GM23338 (cell line): ENCODE measurements at regions not wholly inside any gene's neighbourhood (a gene's known extent, or its start where the extent isn't known, plus 50 kb on each side); places are given as distances from the start of the nearest gene placed in this dataset.

Experiments used
- ATAC-seq: fragments of 200-7000 bp; cut with Tn5 transposase; 3 replicates; pipeline ENCODE4 v1.9.1; 2020
- DNase-seq: peaks from one replicate; pipeline ENCODE4 v3.0.0-alpha.2; 2015; ENCODE audit warnings: low spot score
- H2AFZ ChIP-seq: fragments of 200-600 bp; sonication (generic); 2 replicates; pipeline ENCODE4 v1.8.0; 2016; ENCODE audit warnings: antibody characterized with exemption, mild to moderate bottlenecking, moderate library complexity
- H3F3A ChIP-seq: fragments of 200-600 bp; sonication (generic); replicated peaks from 2 replicates; pipeline ENCODE4 v1.8.0; 2017; ENCODE audit warnings: antibody characterized with exemption, mixed run types, low read depth
- H3K27ac ChIP-seq: fragments of 200-600 bp; sonication (generic); 2 replicates; pipeline ENCODE4 v1.6.1; 2016; ENCODE audit warnings: low read depth
- H3K27me3 ChIP-seq: fragments of 200-600 bp; sonication (generic); 2 replicates; pipeline ENCODE4 v1.8.0; 2016; ENCODE audit warnings: mild to moderate bottlenecking, mixed run types, moderate library complexity; ENCODE audit not compliant: insufficient read depth
- H3K36me3 ChIP-seq: fragments of 200-600 bp; sonication (generic); 2 replicates; pipeline ENCODE4 v1.8.0; 2016; ENCODE audit warnings: mild to moderate bottlenecking; ENCODE audit not compliant: insufficient read depth
- H3K4me1 ChIP-seq: fragments of 200-600 bp; sonication (generic); 2 replicates; pipeline ENCODE4 v1.8.0; 2016; ENCODE audit warnings: mild to moderate bottlenecking, moderate library complexity; ENCODE audit not compliant: insufficient read depth
- H3K4me2 ChIP-seq: fragments of 200-600 bp; sonication (generic); 2 replicates; pipeline ENCODE4 v1.7.1; 2017; ENCODE audit warnings: mixed run types
- H3K4me3 ChIP-seq: fragments of 200-600 bp; sonication (generic); 2 replicates; pipeline ENCODE4 v1.6.1; 2016; ENCODE audit warnings: mixed run types
- H3K79me2 ChIP-seq: fragments of 200-600 bp; sonication (generic); replicated peaks from 2 replicates; pipeline ENCODE4 v1.8.0; 2017; ENCODE audit warnings: mild to moderate bottlenecking; ENCODE audit not compliant: insufficient read depth
- H3K9me2 ChIP-seq: fragments of 200-600 bp; sonication (generic); 2 replicates; pipeline ENCODE4 v1.8.0; 2017; ENCODE audit not compliant: insufficient read depth
- H4K20me1 ChIP-seq: fragments of 200-600 bp; sonication (generic); replicated peaks from 2 replicates; pipeline ENCODE4 v1.8.0; 2017; ENCODE audit warnings: mild to moderate bottlenecking; ENCODE audit not compliant: insufficient read depth
- H3K27ac Mint-ChIP-seq: 2 replicates; pipeline ENCODE4 v1.8.0; 2020; ENCODE audit warnings: inconsistent platforms, mild to moderate bottlenecking, moderate library complexity, mixed read lengths
- H3K27me3 Mint-ChIP-seq: 3 replicates; pipeline ENCODE4 v1.8.0; 2022; ENCODE audit warnings: low read depth, mild to moderate bottlenecking, moderate library complexity, mixed read lengths, inconsistent platforms; ENCODE audit not compliant: insufficient read depth, poor library complexity
- H3K36me3 Mint-ChIP-seq: 3 replicates; pipeline ENCODE4 v1.8.0; 2021; ENCODE audit warnings: low read depth, mild to moderate bottlenecking, inconsistent platforms, moderate library complexity, mixed read lengths
- H3K4me1 Mint-ChIP-seq: 3 replicates; pipeline ENCODE4 v1.8.0; 2020; ENCODE audit warnings: mild to moderate bottlenecking, inconsistent platforms, mixed read lengths
- H3K4me3 Mint-ChIP-seq: 3 replicates; pipeline ENCODE4 v1.8.0; 2021; ENCODE audit warnings: moderate library complexity, mild to moderate bottlenecking, inconsistent platforms, mixed read lengths
- H3K9me3 Mint-ChIP-seq: 3 replicates; pipeline ENCODE4 v1.8.0; 2020; ENCODE audit warnings: moderate library complexity, mild to moderate bottlenecking, inconsistent platforms, mixed read lengths
- CREB1 ChIP-seq: fragments of 250-450 bp; sonication (Bioruptor Pico); IDR thresholded peaks from 2 replicates; pipeline ENCODE4 v1.5.0; 2020; ENCODE audit warnings: low read depth, mild to moderate bottlenecking, moderate library complexity
- EZH2 ChIP-seq: fragments of 200-600 bp; sonication (generic); IDR thresholded peaks from one replicate; pipeline ENCODE4 v1.8.0; 2017; ENCODE audit warnings: antibody characterized with exemption, mild to moderate bottlenecking, low read depth; ENCODE audit not compliant: unreplicated experiment
- EZH2phosphoT487 ChIP-seq: fragments of 200-600 bp; sonication (generic); IDR thresholded peaks from one replicate; pipeline ENCODE4 v1.8.1; 2018; ENCODE audit warnings: antibody characterized with exemption; ENCODE audit not compliant: unreplicated experiment
- JUNB ChIP-seq: IDR thresholded peaks from one replicate; pipeline ENCODE4 v1.6.1; 2016; ENCODE audit warnings: antibody characterized with exemption; ENCODE audit not compliant: unreplicated experiment
- NANOG ChIP-seq: IDR thresholded peaks from 2 replicates; pipeline ENCODE4 v1.6.1; 2016; ENCODE audit warnings: antibody characterized with exemption, borderline replicate concordance
- POLR2AphosphoS5 ChIP-seq: IDR thresholded peaks from 2 replicates; pipeline ENCODE4 v1.6.1; 2016; ENCODE audit warnings: antibody characterized with exemption, low read depth
- REST ChIP-seq: IDR thresholded peaks from one replicate; pipeline ENCODE4 v1.6.1; 2018; ENCODE audit warnings: antibody characterized with exemption; ENCODE audit not compliant: unreplicated experiment
- STAT1 ChIP-seq: IDR thresholded peaks from one replicate; pipeline ENCODE4 v1.6.1; 2016; ENCODE audit warnings: antibody characterized with exemption; ENCODE audit not compliant: unreplicated experiment
- ZNF462 ChIP-seq: fragments of 250-450 bp; sonication (Bioruptor Pico); IDR thresholded peaks from 2 replicates; pipeline ENCODE4 v1.5.0; 2020; ENCODE audit warnings: mild to moderate bottlenecking, moderate library complexity

- H3K27me3 ChIP-seq, result no peaks in the 10 kb centered on the region
- peaks cover 5% of the 10 kb centered on the region for H3K4me1 Mint-ChIP-seq
- H3K36me3 Mint-ChIP-seq, result peaks cover 6% of the 10 kb centered on the region; the same call in 2 of the 3 replicates
- H3K4me2 ChIP-seq, result no peak overlapping the region
- no peak overlapping the region for H3K4me3 Mint-ChIP-seq
- H3K4me1 ChIP-seq, result no peaks in the 10 kb centered on the region
- no peaks in the 10 kb centered on the region for H3F3A ChIP-seq
- H3K9me2 ChIP-seq, result no peaks in the 10 kb centered on the region
- TF ChIP-seq EZH2phosphoT487, result no peak
- TF ChIP-seq ZNF462 (CRISPR knock-in tag), result no peak
- TF ChIP-seq REST, result no peak
- no peak for TF ChIP-seq CREB1 (CRISPR knock-in tag)
- no peak for TF ChIP-seq JUNB
- TF ChIP-seq NANOG, result no peak
- no peak for TF ChIP-seq EZH2
- no peak for TF ChIP-seq STAT1
- no peak for TF ChIP-seq POLR2AphosphoS5
- no peaks in the 10 kb centered on the region for H3K36me3 ChIP-seq
- no peak overlapping the region for H3K27ac Mint-ChIP-seq
- H4K20me1 ChIP-seq, result no peaks in the 10 kb centered on the region
- H2AFZ ChIP-seq, result no peak overlapping the region
- no peak overlapping the region for H3K4me3 ChIP-seq
- DNase-seq (no peak), ATAC-seq (no peak)
- H3K27me3 Mint-ChIP-seq, result no peaks in the 10 kb centered on the region
- H3K27ac ChIP-seq, result no peak overlapping the region
- H3K79me2 ChIP-seq, result no peaks in the 10 kb centered on the region
- peaks cover 8% of the 10 kb centered on the region; the same call in 2 of the 3 replicates for H3K9me3 Mint-ChIP-seq
Measured at GRCh38 chr13:56980856-56981255, 159.9 kb upstream of the PRR20A start.
